ENCODE measurements at regions not wholly inside any gene's neighbourhood (a gene's known extent, or its start where the extent isn't known, plus 50 kb on each side); places are given as distances from the start of the nearest gene placed in this dataset.
"Not testable (repeated sequence)": the region's sequence is repeated elsewhere in the genome, so short reads cannot be mapped to it uniquely, and the experiment has no call there.

DNA sequence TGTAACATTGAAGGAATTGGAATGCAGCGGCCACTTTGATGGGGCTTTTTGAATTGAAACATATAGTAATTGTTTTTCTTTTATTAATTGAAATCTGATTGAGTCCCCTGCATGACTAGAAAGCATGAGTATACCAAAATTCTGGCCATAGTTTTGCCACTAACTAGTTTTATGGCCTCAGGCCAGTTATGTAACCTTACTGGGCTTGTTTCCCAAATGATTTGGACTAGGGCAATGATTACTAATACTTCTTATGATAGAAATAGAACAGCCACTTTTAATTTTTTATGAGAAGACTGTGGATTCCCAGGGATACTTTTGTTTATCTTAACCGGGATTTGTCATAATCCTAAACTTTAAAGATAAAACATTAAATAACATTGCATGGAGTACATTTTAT is 106.9 kb upstream of the GOLGA6L4 start:
- not testable (repeated sequence) for TF ChIP-seq TAF1 (IDR thresholded peaks at IDR 0.05; ENCODE audit: low read depth); RAD21 (conservative IDR thresholded peaks at IDR 0.05); EZH2 (IDR thresholded peaks at IDR 0.05; ENCODE audit: borderline replicate concordance, insufficient read depth, low read length, poor library complexity, severe bottlenecking)
- TF ChIP-seq, protein P1, sequence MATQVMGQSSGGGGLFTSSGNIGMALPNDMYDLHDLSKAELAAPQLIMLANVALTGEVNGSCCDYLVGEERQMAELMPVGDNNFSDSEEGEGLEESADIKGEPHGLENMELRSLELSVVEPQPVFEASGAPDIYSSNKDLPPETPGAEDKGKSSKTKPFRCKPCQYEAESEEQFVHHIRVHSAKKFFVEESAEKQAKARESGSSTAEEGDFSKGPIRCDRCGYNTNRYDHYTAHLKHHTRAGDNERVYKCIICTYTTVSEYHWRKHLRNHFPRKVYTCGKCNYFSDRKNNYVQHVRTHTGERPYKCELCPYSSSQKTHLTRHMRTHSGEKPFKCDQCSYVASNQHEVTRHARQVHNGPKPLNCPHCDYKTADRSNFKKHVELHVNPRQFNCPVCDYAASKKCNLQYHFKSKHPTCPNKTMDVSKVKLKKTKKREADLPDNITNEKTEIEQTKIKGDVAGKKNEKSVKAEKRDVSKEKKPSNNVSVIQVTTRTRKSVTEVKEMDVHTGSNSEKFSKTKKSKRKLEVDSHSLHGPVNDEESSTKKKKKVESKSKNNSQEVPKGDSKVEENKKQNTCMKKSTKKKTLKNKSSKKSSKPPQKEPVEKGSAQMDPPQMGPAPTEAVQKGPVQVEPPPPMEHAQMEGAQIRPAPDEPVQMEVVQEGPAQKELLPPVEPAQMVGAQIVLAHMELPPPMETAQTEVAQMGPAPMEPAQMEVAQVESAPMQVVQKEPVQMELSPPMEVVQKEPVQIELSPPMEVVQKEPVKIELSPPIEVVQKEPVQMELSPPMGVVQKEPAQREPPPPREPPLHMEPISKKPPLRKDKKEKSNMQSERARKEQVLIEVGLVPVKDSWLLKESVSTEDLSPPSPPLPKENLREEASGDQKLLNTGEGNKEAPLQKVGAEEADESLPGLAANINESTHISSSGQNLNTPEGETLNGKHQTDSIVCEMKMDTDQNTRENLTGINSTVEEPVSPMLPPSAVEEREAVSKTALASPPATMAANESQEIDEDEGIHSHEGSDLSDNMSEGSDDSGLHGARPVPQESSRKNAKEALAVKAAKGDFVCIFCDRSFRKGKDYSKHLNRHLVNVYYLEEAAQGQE (IDR thresholded peaks at IDR 0.05; ENCODE audit: borderline replicate concordance): not testable (repeated sequence)
- TF ChIP-seq, protein P2, sequence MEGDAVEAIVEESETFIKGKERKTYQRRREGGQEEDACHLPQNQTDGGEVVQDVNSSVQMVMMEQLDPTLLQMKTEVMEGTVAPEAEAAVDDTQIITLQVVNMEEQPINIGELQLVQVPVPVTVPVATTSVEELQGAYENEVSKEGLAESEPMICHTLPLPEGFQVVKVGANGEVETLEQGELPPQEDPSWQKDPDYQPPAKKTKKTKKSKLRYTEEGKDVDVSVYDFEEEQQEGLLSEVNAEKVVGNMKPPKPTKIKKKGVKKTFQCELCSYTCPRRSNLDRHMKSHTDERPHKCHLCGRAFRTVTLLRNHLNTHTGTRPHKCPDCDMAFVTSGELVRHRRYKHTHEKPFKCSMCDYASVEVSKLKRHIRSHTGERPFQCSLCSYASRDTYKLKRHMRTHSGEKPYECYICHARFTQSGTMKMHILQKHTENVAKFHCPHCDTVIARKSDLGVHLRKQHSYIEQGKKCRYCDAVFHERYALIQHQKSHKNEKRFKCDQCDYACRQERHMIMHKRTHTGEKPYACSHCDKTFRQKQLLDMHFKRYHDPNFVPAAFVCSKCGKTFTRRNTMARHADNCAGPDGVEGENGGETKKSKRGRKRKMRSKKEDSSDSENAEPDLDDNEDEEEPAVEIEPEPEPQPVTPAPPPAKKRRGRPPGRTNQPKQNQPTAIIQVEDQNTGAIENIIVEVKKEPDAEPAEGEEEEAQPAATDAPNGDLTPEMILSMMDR (IDR thresholded peaks at IDR 0.05; ENCODE audit: poor library complexity, severe bottlenecking): not testable (repeated sequence)

All from neural cell (in vitro differentiated cells).